ENCODE measurements at regions not wholly inside any gene's neighbourhood (a gene's known extent, or its start where the extent isn't known, plus 50 kb on each side); places are given as distances from the start of the nearest gene placed in this dataset.

GRCh38 chr4:54367059-54367458 lies 138.0 kb downstream of the PDGFRA start:
- no peaks in the 10 kb centered on the region for H3K36me3 ChIP-seq (ENCODE audit: control insufficient read depth, insufficient read depth, low read length)
- no peak overlapping the region for H3K4me3 ChIP-seq (ENCODE audit: low read length)
- no peaks in the 10 kb centered on the region for H3K9me3 ChIP-seq (ENCODE audit: control insufficient read depth, low read length)
- no peak for DNase-seq
- no peaks in the 10 kb centered on the region for H3K36me3 Mint-ChIP-seq (ENCODE audit: low read depth)
- peaks cover 5% of the 10 kb centered on the region for H3K4me1 Mint-ChIP-seq
- H3K27me3 ChIP-seq (ENCODE audit: control insufficient read depth, insufficient read depth, low read length, poor library complexity, severe bottlenecking) = no peaks in the 10 kb centered on the region
- TF ChIP-seq CTCF (conservative IDR thresholded peaks at IDR 0.05) = no peak
- no peaks in the 10 kb centered on the region for H3K9me3 Mint-ChIP-seq
- H3K4me3 Mint-ChIP-seq = no peak overlapping the region
- H3K27ac ChIP-seq (ENCODE audit: low read depth, low read length) = no peak overlapping the region
- no peaks in the 10 kb centered on the region for H3K4me1 ChIP-seq (ENCODE audit: control insufficient read depth, insufficient read depth, low read length)
- H3K27ac Mint-ChIP-seq = no peak overlapping the region
- WGBS, 2 experiments (ENCODE audit: insufficient coverage in 1 of 2, insufficient read length in 1 of 2) = 78 to 100% methylated on average over 1 of the region's 1 CpG
- peaks cover 3% of the 10 kb centered on the region for H3K27me3 Mint-ChIP-seq (ENCODE audit: insufficient read depth)
- no peak overlapping the region for H3K9ac ChIP-seq (ENCODE audit: extremely low read depth, low read length, poor library complexity, severe bottlenecking)

- TF ChIP-seq CTCF (conservative IDR thresholded peaks at IDR 0.05) = no peak
- WGBS, 2 experiments (ENCODE audit: insufficient coverage in 1 of 2, insufficient read length in 1 of 2) = 87 to 95% methylated on average over 2 to 6 of the region's 6 CpGs
- Histone ChIP-seq H3K27ac (ENCODE audit: low read depth, low read length) (no peak overlapping the region), H3K36me3 (ENCODE audit: control insufficient read depth, insufficient read depth, low read length) (no peaks in the 10 kb centered on the region), H3K4me1 (ENCODE audit: control insufficient read depth, insufficient read depth, low read length) (no peaks in the 10 kb centered on the region), H3K27me3 (ENCODE audit: control insufficient read depth, insufficient read depth, low read length, poor library complexity, severe bottlenecking) (no peaks in the 10 kb centered on the region), H3K9me3 (ENCODE audit: control insufficient read depth, low read length) (no peaks in the 10 kb centered on the region), H3K9ac (ENCODE audit: extremely low read depth, low read length, poor library complexity, severe bottlenecking) (no peak overlapping the region), H3K4me3 (ENCODE audit: low read length) (no peak overlapping the region)
- no peak overlapping the region for H3K27ac Mint-ChIP-seq
- DNase-seq = no peak
- H3K4me1 Mint-ChIP-seq = no peaks in the 10 kb centered on the region
- H3K9me3 Mint-ChIP-seq = no peaks in the 10 kb centered on the region
- H3K27me3 Mint-ChIP-seq (ENCODE audit: insufficient read depth) = peaks cover 3% of the 10 kb centered on the region
- H3K4me3 Mint-ChIP-seq = no peak overlapping the region
- H3K36me3 Mint-ChIP-seq (ENCODE audit: low read depth) = no peaks in the 10 kb centered on the region
Observed at GRCh38 chr4:54368281-54369265, 139.5 kb downstream of the PDGFRA start.

GRCh38 chr4:54371173-54371572 lies 142.1 kb downstream of the PDGFRA start:
- no peaks in the 10 kb centered on the region for H3K27me3 Mint-ChIP-seq (ENCODE audit: insufficient read depth)

More at GRCh38 chr4:54371173-54371572, 142.1 kb downstream of the PDGFRA start:
- 90 to 98% methylated on average over 3 of the region's 3 CpGs for WGBS, 2 experiments (ENCODE audit: insufficient coverage in 1 of 2, insufficient read length in 1 of 2)
- Mint-ChIP-seq H3K4me1 (no peaks in the 10 kb centered on the region), H3K4me3 (no peak overlapping the region), H3K36me3 (ENCODE audit: low read depth) (no peaks in the 10 kb centered on the region), H3K27ac (no peak overlapping the region), H3K9me3 (no peaks in the 10 kb centered on the region)
- H3K4me3 ChIP-seq (ENCODE audit: low read length) = no peak overlapping the region
- H3K36me3 ChIP-seq (ENCODE audit: control insufficient read depth, insufficient read depth, low read length) = no peaks in the 10 kb centered on the region
- H3K27ac ChIP-seq (ENCODE audit: low read depth, low read length) = no peak overlapping the region
- no peak overlapping the region for H3K9ac ChIP-seq (ENCODE audit: extremely low read depth, low read length, poor library complexity, severe bottlenecking)
- no peaks in the 10 kb centered on the region for H3K9me3 ChIP-seq (ENCODE audit: control insufficient read depth, low read length)
- TF ChIP-seq CTCF (conservative IDR thresholded peaks at IDR 0.05) = no peak
- no peak for DNase-seq
- H3K4me1 ChIP-seq (ENCODE audit: control insufficient read depth, insufficient read depth, low read length) = no peaks in the 10 kb centered on the region
- H3K27me3 ChIP-seq (ENCODE audit: control insufficient read depth, insufficient read depth, low read length, poor library complexity, severe bottlenecking) = no peaks in the 10 kb centered on the region

Measured in endodermal cell (in vitro differentiated cells).